Liver (tissue), 3 donors: ENCODE measurements at regions not wholly inside any gene's neighbourhood (a gene's known extent, or its start where the extent isn't known, plus 50 kb on each side); places are given as distances from the start of the nearest gene placed in this dataset.
"Not testable (repeated sequence)": the region's sequence is repeated elsewhere in the genome, so short reads cannot be mapped to it uniquely, and the experiment has no call there.

ENCODE experiments used
- FOXA1 ChIP-seq: IDR thresholded peaks from 2 replicates; pipeline ENCODE4 v1.6.1; 2016; ENCODE audit warnings: antibody characterized with exemption
- JUND ChIP-seq, 2 donors: IDR thresholded peaks; 2 replicates each; pipeline ENCODE4 v1.6.1; 2016; ENCODE audit warnings: antibody characterized with exemption in 2 of 2
- RAD21 ChIP-seq, 2 donors: IDR thresholded peaks; 2 replicates each; pipeline ENCODE4 v1.6.1; 2016; ENCODE audit warnings: antibody characterized with exemption in 2 of 2, mild to moderate bottlenecking in 2 of 2
- TF ChIP-seq, protein P1 (sequence below): fragments of 150-350 bp; IDR thresholded peaks from 2 replicates; pipeline ENCODE4 v1.5.1; 2017; ENCODE audit warnings: improper control_type of control experiment, low read depth, low read length; ENCODE audit not compliant: missing input control
- TF ChIP-seq, protein P2 (sequence below): IDR thresholded peaks from 2 replicates; pipeline ENCODE4 v1.6.1; 2016; ENCODE audit warnings: antibody characterized with exemption, mild to moderate bottlenecking
- donor health status: healthy.
- donor health status: healthy.

DNA sequence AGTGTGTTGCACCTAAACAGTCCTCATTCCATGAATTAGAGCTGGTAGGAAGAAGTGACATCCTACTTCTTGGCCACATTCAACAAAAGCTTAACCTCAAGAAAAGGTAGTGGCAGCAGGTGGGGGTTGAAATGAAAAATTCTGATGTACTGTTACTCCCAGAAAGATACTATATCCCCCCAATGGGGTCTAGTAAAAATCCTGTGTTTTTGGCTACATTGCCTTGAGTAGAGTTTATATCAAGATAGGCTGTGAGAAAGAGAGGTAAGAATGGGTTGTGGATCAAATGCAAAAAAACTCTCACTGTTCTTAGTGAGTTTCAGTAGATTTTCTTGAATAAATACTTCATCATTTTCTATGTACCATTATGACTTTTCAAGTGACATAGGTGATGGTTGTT is 407.3 kb downstream of the KCNJ18 start:
- TF ChIP-seq RAD21 (IDR thresholded peaks at IDR 0.05); FOXA1; JUND (IDR thresholded peaks at IDR 0.05): not testable (repeated sequence)
- TF ChIP-seq, protein P1, sequence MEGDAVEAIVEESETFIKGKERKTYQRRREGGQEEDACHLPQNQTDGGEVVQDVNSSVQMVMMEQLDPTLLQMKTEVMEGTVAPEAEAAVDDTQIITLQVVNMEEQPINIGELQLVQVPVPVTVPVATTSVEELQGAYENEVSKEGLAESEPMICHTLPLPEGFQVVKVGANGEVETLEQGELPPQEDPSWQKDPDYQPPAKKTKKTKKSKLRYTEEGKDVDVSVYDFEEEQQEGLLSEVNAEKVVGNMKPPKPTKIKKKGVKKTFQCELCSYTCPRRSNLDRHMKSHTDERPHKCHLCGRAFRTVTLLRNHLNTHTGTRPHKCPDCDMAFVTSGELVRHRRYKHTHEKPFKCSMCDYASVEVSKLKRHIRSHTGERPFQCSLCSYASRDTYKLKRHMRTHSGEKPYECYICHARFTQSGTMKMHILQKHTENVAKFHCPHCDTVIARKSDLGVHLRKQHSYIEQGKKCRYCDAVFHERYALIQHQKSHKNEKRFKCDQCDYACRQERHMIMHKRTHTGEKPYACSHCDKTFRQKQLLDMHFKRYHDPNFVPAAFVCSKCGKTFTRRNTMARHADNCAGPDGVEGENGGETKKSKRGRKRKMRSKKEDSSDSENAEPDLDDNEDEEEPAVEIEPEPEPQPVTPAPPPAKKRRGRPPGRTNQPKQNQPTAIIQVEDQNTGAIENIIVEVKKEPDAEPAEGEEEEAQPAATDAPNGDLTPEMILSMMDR = not testable (repeated sequence)
- TF ChIP-seq, protein P2, sequence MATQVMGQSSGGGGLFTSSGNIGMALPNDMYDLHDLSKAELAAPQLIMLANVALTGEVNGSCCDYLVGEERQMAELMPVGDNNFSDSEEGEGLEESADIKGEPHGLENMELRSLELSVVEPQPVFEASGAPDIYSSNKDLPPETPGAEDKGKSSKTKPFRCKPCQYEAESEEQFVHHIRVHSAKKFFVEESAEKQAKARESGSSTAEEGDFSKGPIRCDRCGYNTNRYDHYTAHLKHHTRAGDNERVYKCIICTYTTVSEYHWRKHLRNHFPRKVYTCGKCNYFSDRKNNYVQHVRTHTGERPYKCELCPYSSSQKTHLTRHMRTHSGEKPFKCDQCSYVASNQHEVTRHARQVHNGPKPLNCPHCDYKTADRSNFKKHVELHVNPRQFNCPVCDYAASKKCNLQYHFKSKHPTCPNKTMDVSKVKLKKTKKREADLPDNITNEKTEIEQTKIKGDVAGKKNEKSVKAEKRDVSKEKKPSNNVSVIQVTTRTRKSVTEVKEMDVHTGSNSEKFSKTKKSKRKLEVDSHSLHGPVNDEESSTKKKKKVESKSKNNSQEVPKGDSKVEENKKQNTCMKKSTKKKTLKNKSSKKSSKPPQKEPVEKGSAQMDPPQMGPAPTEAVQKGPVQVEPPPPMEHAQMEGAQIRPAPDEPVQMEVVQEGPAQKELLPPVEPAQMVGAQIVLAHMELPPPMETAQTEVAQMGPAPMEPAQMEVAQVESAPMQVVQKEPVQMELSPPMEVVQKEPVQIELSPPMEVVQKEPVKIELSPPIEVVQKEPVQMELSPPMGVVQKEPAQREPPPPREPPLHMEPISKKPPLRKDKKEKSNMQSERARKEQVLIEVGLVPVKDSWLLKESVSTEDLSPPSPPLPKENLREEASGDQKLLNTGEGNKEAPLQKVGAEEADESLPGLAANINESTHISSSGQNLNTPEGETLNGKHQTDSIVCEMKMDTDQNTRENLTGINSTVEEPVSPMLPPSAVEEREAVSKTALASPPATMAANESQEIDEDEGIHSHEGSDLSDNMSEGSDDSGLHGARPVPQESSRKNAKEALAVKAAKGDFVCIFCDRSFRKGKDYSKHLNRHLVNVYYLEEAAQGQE = not testable (repeated sequence)
